HEK293 (cell line): ENCODE measurements at regions not wholly inside any gene's neighbourhood (a gene's known extent, or its start where the extent isn't known, plus 50 kb on each side); places are given as distances from the start of the nearest gene placed in this dataset.
A peak's percentile ranks its signal among the peaks of the same experiment; 100 is the strongest.

Experiments used
- CTCF ChIA-PET: fragments of 350-600 bp; formaldehyde crosslinking; extraction: SDS; loops from one replicate; lab custom pipeline; 2021; ENCODE audit warnings: antibody characterized with exemption; lab: Yijun Ruan, JAX
- POLR2A ChIA-PET: fragments of 300-600 bp; formaldehyde crosslinking; extraction: SDS; loops from one replicate; lab custom pipeline; 2020; ENCODE audit warnings: antibody characterized with exemption, inconsistent platforms; lab: Yijun Ruan, JAX
- H3K27ac ChIP-seq: fragments of 200-500 bp; sonication (Bioruptor generic); 2 replicates; pipeline ENCODE4 v1.5.1; 2014; ENCODE audit warnings: low read depth, low read length, control low read depth, inconsistent platforms; ENCODE audit errors: extremely low read depth
- H3K36me3 ChIP-seq, 2 experiments: fragments of 200-500 bp in 1 of 2; sonication (Bioruptor generic) in 1 of 2; 1 replicate in 1 of 2; 2 replicates in 1 of 2; pipeline ENCODE4 v1.5.1; 2014 to 2017; ENCODE audit warnings: inconsistent platforms in 2 of 2, low read length in 2 of 2; ENCODE audit not compliant: control insufficient read depth in 2 of 2, insufficient read depth in 1 of 2
- H3K4me1 ChIP-seq: fragments of 200-500 bp; sonication (Bioruptor generic); 2 replicates; pipeline ENCODE4 v1.5.1; 2014; ENCODE audit warnings: mild to moderate bottlenecking, low read length, inconsistent platforms; ENCODE audit not compliant: control insufficient read depth, insufficient read depth
- H3K4me3 ChIP-seq: 2 replicates; pipeline ENCODE4 v1.5.1; 2011; ENCODE audit warnings: low read depth, mild to moderate bottlenecking, control low read depth, low read length, moderate library complexity
- H3K9me3 ChIP-seq: fragments of 200-500 bp; sonication (Bioruptor generic); 2 replicates; pipeline ENCODE4 v1.5.1; 2014; ENCODE audit warnings: low read depth, low read length, inconsistent platforms; ENCODE audit not compliant: control insufficient read depth, insufficient read depth
- BCL11B ChIP-seq: fragments of 450-650 bp; formaldehyde crosslinking; IDR thresholded peaks from 2 replicates; pipeline ENCODE4 v1.5.1; 2016; ENCODE audit warnings: low read depth, missing biosample characterization, missing genetic modification characterization
- HOXA7 ChIP-seq: sonication (generic); formaldehyde crosslinking; IDR thresholded peaks from 2 replicates; pipeline ENCODE4 v1.8.1; 2022; ENCODE audit warnings: missing genetic modification reagents, borderline replicate concordance
- IKZF3 ChIP-seq: fragments of 450-650 bp; IDR thresholded peaks from 2 replicates; pipeline ENCODE4 v1.5.0; 2018; ENCODE audit warnings: missing biosample characterization, mild to moderate bottlenecking, missing genetic modification characterization, moderate library complexity
- KLF7 ChIP-seq: fragments of 450-650 bp; formaldehyde crosslinking; IDR thresholded peaks from 2 replicates; pipeline ENCODE4 v1.5.1; 2016; ENCODE audit warnings: missing biosample characterization, missing genetic modification characterization, borderline replicate concordance
- KLF9 ChIP-seq: fragments of 450-650 bp; formaldehyde crosslinking; IDR thresholded peaks from 2 replicates; pipeline ENCODE4 v1.5.1; 2016; ENCODE audit warnings: missing biosample characterization, missing genetic modification characterization, low read depth
- SCRT2 ChIP-seq: fragments of 450-650 bp; formaldehyde crosslinking; IDR thresholded peaks from 2 replicates; pipeline ENCODE4 v1.5.1; 2016; ENCODE audit warnings: missing biosample characterization, missing genetic modification characterization
- SP3 ChIP-seq: fragments of 450-650 bp; formaldehyde crosslinking; IDR thresholded peaks from 2 replicates; pipeline ENCODE4 v1.5.1; 2016; ENCODE audit warnings: missing biosample characterization, missing genetic modification characterization
- YY2 ChIP-seq: fragments of 450-650 bp; formaldehyde crosslinking; IDR thresholded peaks from 2 replicates; pipeline ENCODE4 v1.5.1; 2016; ENCODE audit warnings: missing biosample characterization, missing genetic modification characterization
- ZBTB1 ChIP-seq: fragments of 450-650 bp; formaldehyde crosslinking; IDR thresholded peaks from 2 replicates; pipeline ENCODE4 v1.5.1; 2016; ENCODE audit warnings: missing biosample characterization, missing genetic modification characterization
- ZNF239 ChIP-seq: fragments of 450-650 bp; formaldehyde crosslinking; IDR thresholded peaks from 2 replicates; pipeline ENCODE4 v1.5.1; 2016; ENCODE audit warnings: missing biosample characterization, missing genetic modification characterization
- ZNF248 ChIP-seq: fragments of 450-650 bp; formaldehyde crosslinking; IDR thresholded peaks from 2 replicates; pipeline ENCODE4 v1.5.1; 2017; ENCODE audit warnings: missing biosample characterization, missing genetic modification characterization
- ZNF335 ChIP-seq: fragments of 450-650 bp; formaldehyde crosslinking; conservative IDR thresholded peaks from 2 replicates; pipeline ENCODE4 v1.5.1; 2016; ENCODE audit warnings: missing biosample characterization, missing genetic modification characterization
- ZNF354C ChIP-seq: fragments of 450-650 bp; formaldehyde crosslinking; IDR thresholded peaks from 2 replicates; pipeline ENCODE4 v1.5.1; 2016; ENCODE audit warnings: missing biosample characterization, missing genetic modification characterization, low read depth, borderline replicate concordance
- ZNF416 ChIP-seq: fragments of 450-650 bp; formaldehyde crosslinking; IDR thresholded peaks from 2 replicates; pipeline ENCODE4 v1.5.1; 2016; ENCODE audit warnings: missing biosample characterization, missing genetic modification characterization
- ZNF501 ChIP-seq: fragments of 450-650 bp; formaldehyde crosslinking; IDR thresholded peaks from 2 replicates; pipeline ENCODE4 v1.5.1; 2016; ENCODE audit warnings: missing biosample characterization, missing genetic modification characterization
- ZNF530 ChIP-seq: fragments of 450-650 bp; formaldehyde crosslinking; IDR thresholded peaks from 2 replicates; pipeline ENCODE4 v1.5.1; 2016; ENCODE audit warnings: low read depth, missing biosample characterization, missing genetic modification characterization
- ZNF544 ChIP-seq: fragments of 450-650 bp; formaldehyde crosslinking; IDR thresholded peaks from 2 replicates; pipeline ENCODE4 v1.5.0; 2017; ENCODE audit warnings: missing biosample characterization, missing genetic modification characterization
- ZNF654 ChIP-seq: fragments of 450-650 bp; formaldehyde crosslinking; IDR thresholded peaks from 2 replicates; pipeline ENCODE4 v1.5.1; 2016; ENCODE audit warnings: low read depth, missing biosample characterization, missing genetic modification characterization
- ZNF76 ChIP-seq: fragments of 450-650 bp; formaldehyde crosslinking; IDR thresholded peaks from 2 replicates; pipeline ENCODE4; 2016; ENCODE audit warnings: low read depth, missing biosample characterization, missing genetic modification characterization, borderline replicate concordance
- ZNF830 ChIP-seq: fragments of 450-650 bp; IDR thresholded peaks from 2 replicates; pipeline ENCODE4 v1.5.0; 2018; ENCODE audit warnings: missing biosample characterization, missing genetic modification characterization, low read depth, mild to moderate bottlenecking, moderate library complexity
- TF ChIP-seq, protein P1 (sequence below): fragments of 450-650 bp; formaldehyde crosslinking; IDR thresholded peaks from 2 replicates; pipeline ENCODE4 v1.5.1; 2017; ENCODE audit warnings: missing biosample characterization, missing genetic modification characterization
- TF ChIP-seq, protein P2 (sequence below): fragments of 450-650 bp; formaldehyde crosslinking; IDR thresholded peaks from 2 replicates; pipeline ENCODE4; 2016; ENCODE audit warnings: missing biosample characterization, missing genetic modification characterization
- TF ChIP-seq, protein P3 (sequence below): fragments of 450-650 bp; formaldehyde crosslinking; IDR thresholded peaks from 2 replicates; pipeline ENCODE4 v1.5.1; 2017; ENCODE audit warnings: missing biosample characterization, missing genetic modification characterization

DNA sequence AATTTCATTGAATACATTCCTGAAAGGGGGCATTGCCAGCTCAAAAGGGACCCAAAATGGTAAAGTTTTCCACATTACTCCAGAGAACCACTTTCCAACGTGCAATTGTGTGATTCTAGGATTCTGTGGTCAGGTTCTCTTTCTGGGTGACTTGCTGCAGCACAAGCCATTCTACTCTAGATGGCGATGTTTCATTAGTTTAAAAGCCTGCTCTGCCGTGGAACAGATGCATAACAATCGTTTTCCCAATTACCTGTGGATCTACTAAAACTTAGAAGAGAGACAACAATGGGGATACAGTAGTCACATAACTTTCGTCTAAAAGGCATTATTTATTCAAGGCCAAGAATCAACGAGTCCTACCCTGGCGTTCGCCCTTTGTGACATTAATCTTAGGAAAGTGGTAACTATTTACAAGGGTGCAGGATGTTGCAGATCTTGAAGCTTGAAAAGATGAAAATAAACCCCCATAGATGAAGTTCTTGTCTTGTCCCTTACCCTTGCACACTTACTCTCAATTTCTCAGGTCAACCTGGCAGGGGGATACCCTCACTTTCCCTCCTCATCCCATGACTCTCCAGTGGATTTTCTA is 400.9 kb downstream of the SNAPC1 start (continued):
- no peak for TF ChIP-seq ZNF830 (tag by site-specific recombination)
- TF ChIP-seq KLF7 (tag by site-specific recombination): no peak
- no peak for TF ChIP-seq BCL11B
- TF ChIP-seq ZBTB1: no peak
- no peak for TF ChIP-seq KLF9 (tag by site-specific recombination)
- TF ChIP-seq ZNF501: no peak

DNA sequence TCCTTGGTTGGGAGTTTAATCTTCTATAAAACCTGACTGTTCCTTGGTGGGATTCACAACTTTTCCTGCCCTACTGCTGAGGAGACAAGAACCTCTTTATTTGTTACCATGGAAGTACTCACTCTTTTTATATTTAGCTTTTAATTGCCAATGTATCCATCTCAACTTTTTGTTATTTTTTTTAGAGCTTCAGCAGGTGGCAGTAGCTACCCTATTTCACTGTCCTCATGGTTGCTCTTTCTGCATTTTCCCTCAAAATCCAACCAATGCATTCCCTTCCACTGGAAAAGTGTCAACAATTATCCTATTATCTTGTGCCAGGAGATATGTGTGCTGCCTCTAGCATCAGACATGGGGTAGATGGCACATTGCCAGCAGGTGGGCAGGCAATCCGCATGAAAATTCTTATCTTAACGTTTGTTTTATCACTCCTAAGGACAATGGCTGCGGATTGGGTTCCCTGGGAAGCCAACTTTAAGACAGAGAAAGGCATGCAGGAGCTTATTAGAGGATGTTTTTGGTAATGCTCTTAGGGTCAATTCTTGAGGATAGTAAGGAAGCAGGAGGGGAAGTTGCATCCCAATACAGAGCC is 406.4 kb downstream of the SNAPC1 start:
- TF ChIP-seq, protein P1, sequence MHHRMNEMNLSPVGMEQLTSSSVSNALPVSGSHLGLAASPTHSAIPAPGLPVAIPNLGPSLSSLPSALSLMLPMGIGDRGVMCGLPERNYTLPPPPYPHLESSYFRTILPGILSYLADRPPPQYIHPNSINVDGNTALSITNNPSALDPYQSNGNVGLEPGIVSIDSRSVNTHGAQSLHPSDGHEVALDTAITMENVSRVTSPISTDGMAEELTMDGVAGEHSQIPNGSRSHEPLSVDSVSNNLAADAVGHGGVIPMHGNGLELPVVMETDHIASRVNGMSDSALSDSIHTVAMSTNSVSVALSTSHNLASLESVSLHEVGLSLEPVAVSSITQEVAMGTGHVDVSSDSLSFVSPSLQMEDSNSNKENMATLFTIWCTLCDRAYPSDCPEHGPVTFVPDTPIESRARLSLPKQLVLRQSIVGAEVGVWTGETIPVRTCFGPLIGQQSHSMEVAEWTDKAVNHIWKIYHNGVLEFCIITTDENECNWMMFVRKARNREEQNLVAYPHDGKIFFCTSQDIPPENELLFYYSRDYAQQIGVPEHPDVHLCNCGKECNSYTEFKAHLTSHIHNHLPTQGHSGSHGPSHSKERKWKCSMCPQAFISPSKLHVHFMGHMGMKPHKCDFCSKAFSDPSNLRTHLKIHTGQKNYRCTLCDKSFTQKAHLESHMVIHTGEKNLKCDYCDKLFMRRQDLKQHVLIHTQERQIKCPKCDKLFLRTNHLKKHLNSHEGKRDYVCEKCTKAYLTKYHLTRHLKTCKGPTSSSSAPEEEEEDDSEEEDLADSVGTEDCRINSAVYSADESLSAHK (tag by site-specific recombination): no peak
- TF ChIP-seq HOXA7 (CRISPR knock-in tag) (no peak), SCRT2 (no peak), ZNF76 (no peak)
- POLR2A ChIA-PET: no interaction called here
- Histone ChIP-seq H3K27ac (no peak overlapping the region), H3K4me3 (no peak overlapping the region), H3K4me1 (no peaks in the 10 kb centered on the region), H3K36me3 (no peaks in the 10 kb centered on the region), H3K9me3 (no peaks in the 10 kb centered on the region)
- CTCF ChIA-PET: interaction anchor here (0.7 to 1.1 kb wide), 2 partner anchors 10 to 87 kb away, joined by 3 read pairs; no protein-coding TSS in a partner anchor

DNA sequence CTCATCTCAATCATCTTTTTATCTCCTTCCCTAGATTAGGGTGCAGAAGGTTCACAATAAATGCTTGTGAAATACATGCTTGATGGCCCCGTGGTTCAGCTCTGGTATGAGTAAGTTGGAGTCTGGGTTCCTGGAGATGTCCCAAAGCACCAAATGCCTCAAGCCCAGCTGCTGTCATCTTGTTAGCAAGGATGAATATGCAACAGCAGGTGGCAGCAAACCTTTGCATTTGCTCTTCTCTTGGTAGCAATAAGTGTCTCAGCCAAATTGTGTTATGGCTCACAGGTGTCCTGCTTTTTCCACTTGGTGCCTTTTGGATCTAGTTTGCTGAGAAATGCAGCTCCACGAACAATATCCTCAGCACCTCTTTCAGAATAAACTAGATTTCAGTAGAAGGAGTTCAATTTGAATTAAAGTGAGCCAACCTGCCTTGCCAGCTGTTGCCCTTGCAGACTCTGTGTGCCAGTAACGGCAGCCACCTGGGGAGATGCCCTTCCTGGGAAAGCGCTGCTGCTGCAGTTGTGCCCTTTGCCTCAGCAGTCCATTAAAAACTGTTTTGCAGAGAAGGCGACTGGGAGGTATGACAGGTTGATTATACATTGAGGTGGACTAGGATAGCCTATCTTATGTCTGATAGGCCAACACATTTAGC is 417.3 kb downstream of the SNAPC1 start:
- no peaks in the 10 kb centered on the region for H3K36me3 ChIP-seq
- H3K4me1 ChIP-seq: no peaks in the 10 kb centered on the region
- CTCF ChIA-PET: interaction anchor here (0.6 to 1.7 kb wide), 12 partner anchors 10 to 1203 kb away, joined by 3 to 5 read pairs (median 3); no protein-coding TSS in a partner anchor
- H3K4me3 ChIP-seq: no peak overlapping the region
- TF ChIP-seq ZNF654 (tag by site-specific recombination) (peak; percentile 63), HOXA7 (CRISPR knock-in tag) (no peak)
- TF ChIP-seq, all 188 proteins: peak for 1
- H3K27ac ChIP-seq: no peak overlapping the region
- no peaks in the 10 kb centered on the region for H3K9me3 ChIP-seq
- POLR2A ChIA-PET: interaction anchor here (0.6 kb wide), 1 partner anchor 478 kb away, joined by 4 read pairs; no protein-coding TSS in a partner anchor

DNA sequence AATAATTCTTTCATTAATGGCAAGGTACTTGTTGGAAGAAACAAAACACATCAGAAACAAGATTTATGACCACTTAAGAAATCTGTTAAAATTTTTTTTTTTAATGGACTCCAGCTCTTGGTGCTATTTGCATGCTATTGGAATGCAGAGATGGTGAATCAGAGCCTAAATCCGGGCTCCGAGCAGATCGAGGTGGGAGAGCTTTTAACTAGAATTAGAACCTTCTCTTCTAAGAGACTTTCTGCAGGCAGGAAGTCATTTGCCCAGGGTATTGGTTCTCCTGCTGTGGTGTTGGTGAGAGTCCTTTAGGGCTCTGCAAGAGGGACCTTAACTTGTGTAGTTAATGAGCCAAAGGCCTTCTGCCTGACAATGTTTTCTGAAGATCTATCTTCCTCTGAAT is 419.4 kb downstream of the SNAPC1 start:
- TF ChIP-seq YY2: no peak
- no peak for TF ChIP-seq ZNF354C (tag by site-specific recombination)
- no peak for TF ChIP-seq ZNF335 (tag by site-specific recombination)
- TF ChIP-seq IKZF3 (tag by site-specific recombination): no peak
- no peak for TF ChIP-seq ZNF530 (tag by site-specific recombination)
- no peak for TF ChIP-seq SP3 (tag by site-specific recombination)
- no peak for TF ChIP-seq ZNF416 (tag by site-specific recombination)
- no peak for TF ChIP-seq ZNF544 (tag by site-specific recombination)
- TF ChIP-seq, protein P2, sequence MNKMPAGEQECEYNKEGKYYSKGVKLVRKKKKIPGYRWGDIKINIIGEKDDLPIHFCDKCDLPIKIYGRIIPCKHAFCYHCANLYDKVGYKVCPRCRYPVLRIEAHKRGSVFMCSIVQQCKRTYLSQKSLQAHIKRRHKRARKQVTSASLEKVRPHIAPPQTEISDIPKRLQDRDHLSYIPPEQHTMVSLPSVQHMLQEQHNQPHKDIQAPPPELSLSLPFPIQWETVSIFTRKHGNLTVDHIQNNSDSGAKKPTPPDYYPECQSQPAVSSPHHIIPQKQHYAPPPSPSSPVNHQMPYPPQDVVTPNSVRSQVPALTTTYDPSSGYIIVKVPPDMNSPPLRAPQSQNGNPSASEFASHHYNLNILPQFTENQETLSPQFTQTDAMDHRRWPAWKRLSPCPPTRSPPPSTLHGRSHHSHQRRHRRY (tag by site-specific recombination): no peak
- no peak for TF ChIP-seq ZNF248 (tag by site-specific recombination)
- TF ChIP-seq, protein P3, sequence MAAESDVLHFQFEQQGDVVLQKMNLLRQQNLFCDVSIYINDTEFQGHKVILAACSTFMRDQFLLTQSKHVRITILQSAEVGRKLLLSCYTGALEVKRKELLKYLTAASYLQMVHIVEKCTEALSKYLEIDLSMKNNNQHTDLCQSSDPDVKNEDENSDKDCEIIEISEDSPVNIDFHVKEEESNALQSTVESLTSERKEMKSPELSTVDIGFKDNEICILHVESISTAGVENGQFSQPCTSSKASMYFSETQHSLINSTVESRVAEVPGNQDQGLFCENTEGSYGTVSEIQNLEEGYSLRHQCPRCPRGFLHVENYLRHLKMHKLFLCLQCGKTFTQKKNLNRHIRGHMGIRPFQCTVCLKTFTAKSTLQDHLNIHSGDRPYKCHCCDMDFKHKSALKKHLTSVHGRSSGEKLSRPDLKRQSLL (tag by site-specific recombination): no peak
- no peak for TF ChIP-seq ZNF239 (tag by site-specific recombination)
- no peaks in the 10 kb centered on the region for H3K4me1 ChIP-seq
- H3K36me3 ChIP-seq: no peaks in the 10 kb centered on the region
- ChIA-PET CTCF (interaction anchor here (0.6 kb wide), 1 partner anchor 32 kb away, joined by 4 read pairs; no protein-coding TSS in a partner anchor), POLR2A (no interaction called here)
- H3K4me3 ChIP-seq: no peak overlapping the region
- no peak overlapping the region for H3K27ac ChIP-seq
- no peaks in the 10 kb centered on the region for H3K9me3 ChIP-seq
